Fibroblast of upper back skin (primary cell): ENCODE measurements at regions not wholly inside any gene's neighbourhood (a gene's known extent, or its start where the extent isn't known, plus 50 kb on each side); places are given as distances from the start of the nearest gene placed in this dataset.

Experiments used
- DNase-seq: peaks from one replicate; pipeline ENCODE4 v3.0.0-alpha.2; 2013

DNA sequence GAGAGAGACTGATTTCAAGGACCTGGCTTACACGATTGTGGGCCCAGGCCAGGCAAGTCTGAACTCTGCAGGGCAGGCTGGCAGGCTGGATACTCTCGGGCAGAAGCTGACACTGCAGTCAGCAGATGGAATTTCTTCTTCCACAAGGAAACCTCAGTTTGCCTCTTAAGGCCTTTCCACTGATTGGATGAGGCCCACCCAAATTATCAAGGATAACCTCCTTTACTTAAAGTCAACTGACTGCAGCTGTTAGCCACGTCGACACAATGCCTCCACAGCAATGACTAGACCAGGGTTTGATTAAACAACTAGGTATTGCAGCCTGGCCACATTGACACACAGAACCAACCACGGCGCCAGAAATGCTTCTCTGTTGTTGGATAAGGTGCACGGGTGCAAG, 130.5 kb downstream of the PSMG1 start:
- DNase-seq = no peak

- peak; percentile 88 for DNase-seq
Measured at GRCh38 chr21:39051588-39051949, 131.7 kb downstream of the PSMG1 start.

DNA sequence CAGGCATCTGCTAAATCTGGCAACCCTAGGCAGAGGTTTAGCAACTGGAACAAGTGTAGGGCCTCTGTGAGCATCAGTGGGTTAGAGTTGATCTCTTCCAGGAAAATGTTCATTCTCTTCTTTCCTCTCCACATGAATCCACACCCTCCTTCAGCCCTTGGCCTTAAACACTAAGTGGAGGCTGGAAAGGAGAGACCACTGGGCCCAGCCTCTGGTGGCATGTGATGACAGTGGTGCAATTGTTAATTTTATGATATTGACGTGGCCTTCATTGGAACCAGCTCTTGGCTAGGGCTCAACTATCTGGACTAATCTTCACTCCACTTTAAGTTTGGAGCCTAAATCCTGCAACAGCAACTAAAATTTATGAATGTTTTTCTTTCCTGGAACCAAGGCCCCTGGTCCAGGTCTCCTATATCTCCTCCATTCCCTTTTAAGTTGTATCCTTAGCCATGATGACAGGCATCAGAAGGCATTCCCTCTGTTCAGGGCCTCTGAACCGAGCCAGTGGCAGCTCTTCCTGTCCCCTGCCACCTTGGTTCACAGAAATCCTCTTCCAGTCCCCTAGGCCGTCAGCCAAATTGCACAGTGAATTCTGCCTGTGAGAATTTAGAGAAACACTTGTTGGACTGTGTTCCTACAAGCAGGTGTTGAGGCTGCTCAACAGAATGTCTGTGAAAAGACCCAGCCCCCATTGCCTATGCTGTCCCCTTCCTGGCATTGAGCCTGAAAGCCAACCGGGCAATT, 132.2 kb downstream of the PSMG1 start:
- no peak for DNase-seq

DNA sequence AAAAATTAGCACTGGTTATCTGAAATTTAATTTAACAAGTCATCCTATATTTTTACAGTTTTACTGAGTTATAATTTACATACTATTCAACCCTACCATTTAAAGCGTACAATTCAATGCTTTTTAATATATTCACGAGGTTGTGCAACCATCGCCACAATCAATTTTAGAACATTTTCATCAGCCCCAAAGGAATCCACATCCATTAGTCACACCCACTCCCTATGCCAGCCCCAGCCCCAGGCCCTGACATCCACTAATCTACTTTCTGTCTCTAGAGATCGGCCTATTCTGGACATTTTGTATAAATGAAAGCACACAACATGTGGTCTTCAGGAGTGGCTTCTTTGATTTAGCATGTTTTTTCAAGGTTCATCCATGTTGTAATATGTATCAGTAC, 134.7 kb downstream of the PSMG1 start:
- DNase-seq = peak; percentile 73

DNA sequence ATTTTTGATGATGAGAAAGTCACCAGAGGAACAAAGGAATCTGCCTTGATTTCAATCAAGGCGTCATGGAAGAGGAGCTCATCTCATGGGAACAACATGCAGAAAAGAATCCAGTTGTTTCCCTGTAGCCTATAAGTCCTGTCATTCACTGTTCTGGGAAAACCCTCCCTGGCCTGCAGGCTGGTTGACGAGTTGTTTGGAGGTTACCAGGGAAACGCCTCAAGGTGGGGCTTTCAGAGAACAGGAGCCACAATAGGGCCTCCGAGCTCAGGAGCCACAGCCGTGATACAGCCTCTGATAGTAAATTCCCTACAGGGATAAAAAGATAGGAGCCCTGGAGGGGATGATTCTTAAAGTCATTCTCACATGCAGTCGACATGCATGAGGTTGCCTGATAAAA, 135.2 kb downstream of the PSMG1 start:
- DNase-seq = peak; percentile 44

DNA sequence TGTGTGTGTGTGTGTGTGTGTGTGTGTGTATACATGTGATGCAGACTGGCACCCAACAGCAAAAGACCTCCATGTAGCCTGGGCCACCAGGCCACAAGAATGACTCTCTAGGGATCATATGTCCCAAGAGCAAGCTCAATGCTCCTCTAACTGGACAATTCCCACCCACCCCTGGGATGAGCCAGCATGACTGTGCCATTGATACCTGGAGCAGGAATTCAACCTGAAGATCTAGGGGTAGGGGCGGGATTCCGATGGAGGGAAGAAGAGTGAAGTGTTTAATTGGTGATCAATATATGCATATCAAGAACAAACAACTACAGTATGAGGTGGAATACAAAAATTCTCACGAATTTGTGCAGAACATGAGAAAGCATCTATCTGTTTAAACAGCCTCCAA, 136.2 kb downstream of the PSMG1 start:
- DNase-seq = no peak

- DNase-seq = no peak
Measured at GRCh38 chr21:39046236-39046916, 136.9 kb downstream of the PSMG1 start.

DNA sequence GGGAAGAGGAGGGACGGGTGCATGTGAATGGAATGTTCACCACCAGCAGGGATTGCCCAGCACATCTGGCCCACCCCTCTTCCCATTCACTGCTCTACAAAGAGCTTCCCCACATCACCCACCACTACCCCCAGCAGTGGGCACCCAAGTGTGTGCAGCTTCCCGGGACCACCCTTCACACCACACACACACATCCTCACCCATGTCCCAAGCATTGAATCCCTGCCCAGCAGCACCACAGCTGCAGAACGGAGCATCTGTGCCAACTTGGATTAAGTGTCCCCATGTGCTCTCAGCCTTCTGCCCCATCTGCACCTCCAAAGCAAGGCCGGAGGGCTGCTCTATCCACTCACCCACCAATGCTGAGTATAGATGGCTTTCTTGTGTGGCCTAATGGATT, 141.4 kb downstream of the PSMG1 start:
- DNase-seq = no peak

DNA sequence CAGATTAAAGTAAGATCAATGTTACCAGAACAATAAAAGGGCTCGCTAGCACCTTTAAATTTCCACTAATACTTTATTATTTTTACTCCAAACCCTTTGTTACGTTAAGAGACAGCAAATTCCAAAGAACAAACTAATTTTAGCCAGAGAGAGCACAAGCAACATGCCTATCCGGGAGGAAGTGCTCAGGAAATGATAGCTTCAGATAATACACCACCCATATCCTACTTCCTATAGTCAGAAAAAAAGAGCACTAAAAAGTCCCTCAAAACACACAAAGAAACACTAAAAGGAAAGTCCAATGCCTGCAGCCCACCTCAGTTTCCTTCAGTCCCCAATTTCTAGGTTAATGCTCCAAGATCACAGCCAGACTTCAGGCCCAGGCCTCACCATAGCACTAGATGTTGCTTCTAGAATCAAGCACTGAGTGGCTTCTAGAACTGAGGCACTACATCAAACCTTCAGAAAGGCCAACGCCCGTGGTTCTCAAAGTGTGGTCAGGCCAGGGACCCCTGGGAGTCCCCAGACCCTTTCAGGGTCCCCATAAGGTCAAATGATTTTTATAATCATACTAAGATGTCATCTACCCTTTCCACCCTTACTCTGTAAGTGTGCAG, 142.6 kb downstream of the PSMG1 start:
- no peak for DNase-seq

DNA sequence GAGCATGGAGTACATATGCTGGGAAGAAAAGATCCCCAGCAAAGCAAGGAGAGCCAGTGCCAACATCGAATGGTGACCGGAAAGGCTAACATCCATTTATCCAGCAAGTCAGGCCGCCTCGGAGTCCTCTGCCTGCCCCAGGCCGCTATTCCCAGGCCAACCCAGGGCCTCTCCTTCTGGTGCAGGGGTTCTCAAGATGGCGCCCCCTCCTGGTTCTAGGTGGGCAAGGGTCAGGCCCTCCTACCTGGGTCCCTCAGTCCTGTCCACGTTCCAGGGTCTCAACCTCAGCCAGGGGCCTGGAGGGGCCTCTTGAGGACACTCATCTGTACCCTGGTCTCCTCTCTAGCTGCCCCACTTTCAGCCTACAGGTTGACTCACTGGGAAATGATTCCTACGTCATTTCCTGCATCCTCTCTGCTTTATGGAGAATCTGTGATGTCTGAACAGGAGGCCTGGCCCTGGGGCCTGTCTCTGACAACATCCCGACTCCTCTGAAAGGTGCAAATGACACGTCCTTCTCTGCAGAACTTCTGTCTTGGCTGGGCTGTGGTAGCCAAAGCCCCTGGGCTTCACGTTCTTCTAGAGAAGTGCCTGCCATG, 145.3 kb downstream of the PSMG1 start:
- DNase-seq = no peak

DNA sequence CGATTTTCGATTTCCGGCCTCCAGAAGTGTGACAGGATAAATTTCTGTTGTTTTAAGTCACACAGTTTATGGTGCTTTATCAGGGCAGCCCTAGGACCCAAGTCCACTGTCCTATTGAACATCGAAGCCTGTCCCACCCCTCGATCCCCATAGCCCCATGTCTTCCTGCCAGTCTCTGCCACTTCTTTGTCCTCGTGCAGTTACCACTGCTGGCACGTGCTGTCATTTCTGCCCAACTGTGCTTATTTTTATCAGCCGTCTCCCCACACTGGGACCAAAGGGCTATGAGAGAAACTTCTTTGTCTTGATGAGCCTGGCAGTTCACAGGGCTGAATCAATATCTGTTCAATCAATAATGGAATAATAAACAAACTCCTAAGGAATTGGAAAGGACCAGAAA, 146.7 kb downstream of the PSMG1 start:
- no peak for DNase-seq

- no peak for DNase-seq
Measured at GRCh38 chr21:39034590-39035536, 148.4 kb downstream of the PSMG1 start.

- DNase-seq = no peak
Measured at GRCh38 chr21:39033878-39034589, 149.2 kb downstream of the PSMG1 start.

DNA sequence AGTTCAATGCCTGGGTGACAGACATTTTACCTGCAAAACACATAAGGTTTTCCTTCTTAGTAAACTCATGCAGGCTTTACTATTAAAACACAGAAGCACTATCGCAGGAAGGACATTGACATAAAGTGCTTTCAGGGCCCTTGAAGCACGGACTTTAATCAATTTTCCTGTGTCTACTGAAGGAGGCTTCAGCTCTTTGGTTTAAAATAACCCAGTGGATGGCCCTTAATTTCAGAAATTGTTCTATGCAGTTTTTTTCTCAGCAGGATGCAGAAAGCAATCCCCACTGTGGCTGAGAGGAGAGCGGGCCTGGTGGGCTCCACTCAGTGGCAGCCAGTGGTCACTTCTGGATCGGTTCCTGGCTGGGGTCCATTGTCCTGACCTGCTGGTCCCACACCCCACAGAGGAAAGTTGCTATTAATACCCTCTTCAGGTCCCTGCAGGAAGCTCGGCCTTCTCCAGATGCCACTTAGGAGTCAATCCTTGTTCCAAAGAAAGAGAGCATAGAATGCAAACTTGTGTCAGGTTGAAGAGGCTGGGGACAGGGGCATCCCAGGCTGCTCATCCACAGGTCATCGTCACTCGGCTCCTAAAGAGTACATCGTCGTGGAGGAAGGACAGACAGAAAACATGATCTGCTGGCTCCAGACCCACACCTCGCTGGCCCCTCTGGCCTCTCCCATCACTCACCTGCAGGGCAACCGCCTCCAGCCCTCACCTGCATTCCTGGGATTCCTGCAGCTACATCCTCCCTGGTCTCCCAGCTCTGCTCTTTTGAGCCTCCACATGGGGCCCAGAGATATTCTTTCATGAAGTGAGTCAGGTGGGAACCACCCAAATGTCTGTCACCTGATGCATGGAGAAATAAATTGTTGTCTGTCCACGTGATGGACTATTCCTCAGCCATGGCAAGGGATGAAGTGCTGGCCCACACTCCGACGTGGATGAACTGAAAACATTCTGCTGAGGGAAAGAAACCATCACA, 153.1 kb downstream of the PSMG1 start:
- DNase-seq = no peak

- DNase-seq = peak; percentile 88
Measured at GRCh38 chr21:39029086-39029755, 154.0 kb downstream of the PSMG1 start.

DNA sequence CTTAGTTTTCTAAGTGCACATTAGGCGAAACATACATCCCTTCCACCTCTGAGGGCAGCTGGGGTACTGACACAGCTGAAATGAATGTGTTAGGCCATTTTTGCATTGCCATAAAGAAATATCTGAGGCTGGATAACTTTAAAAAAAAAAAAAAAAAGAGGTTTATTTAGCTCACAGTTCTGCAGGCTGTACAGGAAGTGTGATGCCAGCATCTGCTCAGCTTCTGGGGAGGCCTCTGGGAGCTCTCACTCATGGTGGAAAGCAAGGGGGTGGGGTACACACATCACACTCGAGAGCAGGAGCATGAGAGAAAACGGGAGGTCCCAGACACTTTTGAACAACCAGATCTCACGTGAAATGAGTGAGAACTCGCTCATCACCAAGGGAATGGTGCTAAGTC, 158.1 kb downstream of the PSMG1 start:
- no peak for DNase-seq

- DNase-seq = no peak
Measured at GRCh38 chr21:39024538-39024937, 158.7 kb downstream of the PSMG1 start.

DNA sequence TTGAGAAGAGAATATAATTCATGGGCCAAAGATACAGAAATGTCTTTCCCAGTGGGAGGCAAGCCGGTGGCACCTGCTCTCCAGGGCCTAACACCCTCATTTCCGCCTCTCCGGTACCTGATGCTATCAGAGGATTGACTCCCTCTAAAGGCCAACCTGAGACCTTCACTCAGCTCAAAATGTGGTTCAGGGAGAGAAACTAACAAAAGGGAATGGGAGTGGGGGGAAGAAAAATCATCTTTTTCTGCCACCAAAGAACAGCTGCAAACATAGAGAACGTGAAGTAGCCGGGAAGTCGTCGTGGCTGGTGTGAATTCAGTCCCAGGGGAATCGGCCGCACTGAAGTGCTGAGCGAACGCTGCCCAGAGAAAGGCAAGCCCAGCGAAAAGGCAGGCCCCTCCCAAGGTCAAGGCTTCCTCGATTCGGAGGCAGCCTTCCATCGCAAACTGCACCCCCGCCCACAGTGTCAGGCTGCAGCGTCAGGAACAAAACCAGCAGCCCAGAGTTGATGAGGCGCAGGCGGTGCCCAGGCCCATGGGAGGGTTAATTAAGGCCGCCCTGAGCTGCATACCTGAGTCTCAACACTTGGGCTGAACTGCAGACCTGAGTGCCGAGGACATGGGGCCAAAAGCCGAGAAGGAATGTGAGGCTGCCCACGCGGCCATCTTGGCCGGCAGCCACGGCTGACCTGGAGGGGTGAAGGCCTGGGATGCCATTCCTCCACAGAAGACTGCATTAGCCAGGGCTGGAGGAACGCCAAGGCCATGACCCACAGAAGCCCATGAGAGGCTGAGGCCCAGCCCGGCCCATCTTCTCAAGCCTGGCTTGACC, 160.2 kb downstream of the PSMG1 start:
- peak; percentile 38 for DNase-seq

GRCh38 chr21:39022466-39022862, 160.8 kb downstream of the PSMG1 start:
- DNase-seq = no peak
